Hepatocyte (in vitro differentiated cells): ENCODE measurements at regions not wholly inside any gene's neighbourhood (a gene's known extent, or its start where the extent isn't known, plus 50 kb on each side); places are given as distances from the start of the nearest gene placed in this dataset.

Experiments
- CTCF ChIP-seq: fragments of 200-600 bp; sonication (generic); IDR thresholded peaks from 2 replicates; pipeline ENCODE4 v1.5.1; 2016; ENCODE audit warnings: antibody characterized with exemption, mild to moderate bottlenecking; ENCODE audit not compliant: poor library complexity
- EZH2 ChIP-seq: fragments of 200-600 bp; sonication (generic); IDR thresholded peaks from 2 replicates; pipeline ENCODE4 v1.6.1; 2016; ENCODE audit warnings: antibody characterized with exemption, mild to moderate bottlenecking, borderline replicate concordance
- EZH2phosphoT487 ChIP-seq: fragments of 200-600 bp; sonication (generic); IDR thresholded peaks from one replicate; pipeline ENCODE4 v1.6.1; 2018; ENCODE audit warnings: antibody characterized with exemption, mild to moderate bottlenecking, low read depth, moderate library complexity; ENCODE audit not compliant: unreplicated experiment, severe bottlenecking

- no peak for TF ChIP-seq CTCF
- TF ChIP-seq EZH2phosphoT487, result no peak
- no peak for TF ChIP-seq EZH2
These were observed 225.8 kb downstream of the MEF2C start for GRCh38 chr5:88657136-88657535.
